Adrenal gland (tissue), 9 donors: ENCODE measurements at regions not wholly inside any gene's neighbourhood (a gene's known extent, or its start where the extent isn't known, plus 50 kb on each side); places are given as distances from the start of the nearest gene placed in this dataset.
A peak's percentile ranks its signal among the peaks of the same experiment; 100 is the strongest.

Source experiments
- DNase-seq, 7 donors: peaks; one replicate each; pipeline ENCODE4 v3.0.0-alpha.2; 2019 to 2020
- H3K27ac ChIP-seq, 5 donors: fragments of 200-600 bp; sonication (generic) in 4 of 5; 1 replicate in 3 of 5; 2 replicates in 2 of 5; pipeline versions ENCODE4 v1.5.1 to v1.8.0; 2016 to 2020; ENCODE audit warnings: mild to moderate bottlenecking in 1 of 5
- H3K27me3 ChIP-seq: fragments of 200-600 bp; 2 replicates; pipeline ENCODE4 v1.8.0; 2021
- H3K36me3 ChIP-seq, 2 donors: fragments of 200-600 bp; replicated peaks in 1 of 2; 1 replicate in 1 of 2; 2 replicates in 1 of 2; pipeline versions ENCODE4 v1.5.1 to v1.8.0; 2018 to 2022
- H3K4me1 ChIP-seq, 2 donors: fragments of 200-600 bp; replicated peaks in 1 of 2; 1 replicate in 1 of 2; 2 replicates in 1 of 2; pipeline versions ENCODE4 v1.5.1 to v1.8.0; 2018 to 2021
- H3K4me3 ChIP-seq, 4 donors: fragments of 200-600 bp; sonication (generic) in 3 of 4; one replicate each; pipeline ENCODE4 v1.5.1; 2016 to 2018
- H3K9me3 ChIP-seq, 3 donors: fragments of 200-600 bp; sonication (generic) in 1 of 3; replicated peaks in 1 of 3; 1 replicate in 2 of 3; 2 replicates in 1 of 3; pipeline versions ENCODE4 v1.5.1 to v1.8.0; 2016 to 2021
- POLR2A ChIP-seq, 2 donors: fragments of 450-650 bp; IDR thresholded peaks; one replicate each; pipeline ENCODE4 v1.6.1; 2017; ENCODE audit warnings: antibody characterized with exemption in 2 of 2, mild to moderate bottlenecking in 2 of 2, moderate library complexity in 1 of 2
- WGBS, 4 donors: extraction: QIAGEN DNeasy Blood & Tissue Kit in 2 of 4; methylation state at CpG; one replicate each; pipeline versions ENCODE4 v1.1.5 to v1.1.7; 2013 to 2017; 5-methylcytosine and 5-hydroxymethylcytosine counted together
- intact Hi-C, 2 donors: fragments of 100-400 bp; cut with DNase I; formaldehyde crosslinking; loops; one replicate each; pipeline versions ENCODE4 v1.14.1 to v1.15.0; 2022 to 2023
- TF ChIP-seq, protein P1 (sequence below), 6 experiments: fragments of 450-650 bp in 4 of 6; fragments of 200-600 bp in 2 of 6; sonication (generic) in 1 of 6; IDR thresholded peaks; 1 replicate in 5 of 6; 2 replicates in 1 of 6; pipeline versions ENCODE4 v1.5.1 to v1.8.0; 2016 to 2021; ENCODE audit warnings: antibody characterized with exemption in 6 of 6, mild to moderate bottlenecking in 2 of 6, moderate library complexity in 1 of 6
- donor health status: healthy with polysubstance abuse.
- donor health status: Bipolar disorder and iron deficiency.
- donor health status: DM: yes; HTN: yes; CAD: no.
- donor health status: DM: no; HTN: no; CAD: no.
- donor health status: DM: no; HTN: no; CAD: no.

DNA sequence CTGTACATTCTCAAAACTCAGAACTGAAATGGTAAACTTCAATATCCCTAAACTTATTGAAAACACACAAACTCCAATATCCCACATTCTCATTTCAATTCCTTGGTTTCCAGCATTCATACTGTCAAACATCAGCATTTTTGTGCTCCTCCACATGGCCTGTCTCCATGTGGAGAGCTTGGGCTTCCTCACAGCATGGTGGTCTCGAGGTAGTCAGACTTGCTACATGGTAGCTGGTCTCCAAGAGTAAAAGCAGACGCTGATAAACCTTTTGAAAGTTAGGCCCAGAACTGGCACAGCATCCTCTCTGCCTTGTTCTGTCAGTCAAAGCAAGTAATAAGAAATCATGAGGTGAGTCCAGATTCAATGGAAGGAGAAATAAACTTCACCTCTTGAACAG is 70.5 kb downstream of the VCPKMT start:
- H3K4me1 ChIP-seq: peaks cover 13 to 23% of the 10 kb centered on the region in 2 donors
- no peak for DNase-seq
- no peak for TF ChIP-seq POLR2A (IDR thresholded peaks at IDR 0.05)
- TF ChIP-seq, protein P1, sequence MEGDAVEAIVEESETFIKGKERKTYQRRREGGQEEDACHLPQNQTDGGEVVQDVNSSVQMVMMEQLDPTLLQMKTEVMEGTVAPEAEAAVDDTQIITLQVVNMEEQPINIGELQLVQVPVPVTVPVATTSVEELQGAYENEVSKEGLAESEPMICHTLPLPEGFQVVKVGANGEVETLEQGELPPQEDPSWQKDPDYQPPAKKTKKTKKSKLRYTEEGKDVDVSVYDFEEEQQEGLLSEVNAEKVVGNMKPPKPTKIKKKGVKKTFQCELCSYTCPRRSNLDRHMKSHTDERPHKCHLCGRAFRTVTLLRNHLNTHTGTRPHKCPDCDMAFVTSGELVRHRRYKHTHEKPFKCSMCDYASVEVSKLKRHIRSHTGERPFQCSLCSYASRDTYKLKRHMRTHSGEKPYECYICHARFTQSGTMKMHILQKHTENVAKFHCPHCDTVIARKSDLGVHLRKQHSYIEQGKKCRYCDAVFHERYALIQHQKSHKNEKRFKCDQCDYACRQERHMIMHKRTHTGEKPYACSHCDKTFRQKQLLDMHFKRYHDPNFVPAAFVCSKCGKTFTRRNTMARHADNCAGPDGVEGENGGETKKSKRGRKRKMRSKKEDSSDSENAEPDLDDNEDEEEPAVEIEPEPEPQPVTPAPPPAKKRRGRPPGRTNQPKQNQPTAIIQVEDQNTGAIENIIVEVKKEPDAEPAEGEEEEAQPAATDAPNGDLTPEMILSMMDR (IDR thresholded peaks at IDR 0.05): no peak
- H3K27ac ChIP-seq: peak overlapping the region in 3 of 5 donors; percentile 79 to 82 (median 82)
- intact Hi-C loops: no loop called here
- H3K27me3 ChIP-seq: no peaks in the 10 kb centered on the region
- no peak overlapping the region for H3K4me3 ChIP-seq
- H3K9me3 ChIP-seq: no peaks in the 10 kb centered on the region
- no peaks in the 10 kb centered on the region for H3K36me3 ChIP-seq
- WGBS, 4 donors: 91 to 98% (median 97%) methylated on average over 2 of the region's 2 CpGs

- TF ChIP-seq, protein P1 (IDR thresholded peaks at IDR 0.05): no peak
- TF ChIP-seq POLR2A (IDR thresholded peaks at IDR 0.05): no peak
- peak overlapping the region in 2 of 5 donors; percentile 34 to 57 for H3K27ac ChIP-seq
Observed at GRCh38 chr14:50047274-50047676, 69.1 kb downstream of the VCPKMT start.

GRCh38 chr14:50049093-50049492 is 67.3 kb downstream of the VCPKMT start:
- Histone ChIP-seq H3K4me3 (no peak overlapping the region), H3K36me3 (no peaks in the 10 kb centered on the region), H3K27me3 (no peaks in the 10 kb centered on the region), H3K9me3 (no peaks in the 10 kb centered on the region), H3K4me1 (peaks cover 12 to 18% of the 10 kb centered on the region in 2 donors), H3K27ac (no peak overlapping the region)
- TF ChIP-seq, protein P1 (IDR thresholded peaks at IDR 0.05): no peak
- TF ChIP-seq POLR2A (IDR thresholded peaks at IDR 0.05): no peak
- 86 to 96% (median 93%) methylated on average over 4 of the region's 4 CpGs for WGBS, 4 donors
- DNase-seq: no peak
- intact Hi-C loops: no loop called here

More at GRCh38 chr14:50047274-50047676, 69.1 kb downstream of the VCPKMT start:
- Histone ChIP-seq H3K4me3 (no peak overlapping the region), H3K9me3 (no peaks in the 10 kb centered on the region), H3K27me3 (no peaks in the 10 kb centered on the region), H3K4me1 (peaks cover 13 to 23% of the 10 kb centered on the region in 2 donors), H3K36me3 (no peaks in the 10 kb centered on the region)
- intact Hi-C loops: no loop called here
- peak in 5 of 7 donors; percentile 28 to 64 (median 45) for DNase-seq

- 93 to 97% (median 95%) methylated on average over 20 of the region's 20 CpGs for WGBS, 4 donors
- H3K36me3 ChIP-seq: no peaks in the 10 kb centered on the region
- no peaks in the 10 kb centered on the region for H3K27me3 ChIP-seq
- peaks cover 5 to 10% of the 10 kb centered on the region in 2 donors for H3K4me1 ChIP-seq
- H3K27ac ChIP-seq: no peak overlapping the region
- intact Hi-C loops: no loop called here
- no peak overlapping the region for H3K4me3 ChIP-seq
- TF ChIP-seq, protein P1 (IDR thresholded peaks at IDR 0.05): no peak
- TF ChIP-seq POLR2A (IDR thresholded peaks at IDR 0.05): no peak
- H3K9me3 ChIP-seq: no peaks in the 10 kb centered on the region
- DNase-seq: no peak
Observed at GRCh38 chr14:50049703-50050570, 66.4 kb downstream of the VCPKMT start.
